Stimulated activated CD4-positive, alpha-beta T cell treated with anti-CD3 and anti-CD28 coated beads, Interleukin-1b, Interleukin-23, amount 100 ng/mL, for 24 hours (primary cell): ENCODE measurements at regions not wholly inside any gene's neighbourhood (a gene's known extent, or its start where the extent isn't known, plus 50 kb on each side); places are given as distances from the start of the nearest gene placed in this dataset.
"Not testable (repeated sequence)": the region's sequence is repeated elsewhere in the genome, so short reads cannot be mapped to it uniquely, and the experiment has no call there.

Experiments used
- DNase-seq, 4 experiments: peaks; one replicate each; pipeline ENCODE4 v3.0.0-alpha.2; 2020; ENCODE audit warnings: low read depth in 4 of 4, low spot score in 1 of 4

DNA sequence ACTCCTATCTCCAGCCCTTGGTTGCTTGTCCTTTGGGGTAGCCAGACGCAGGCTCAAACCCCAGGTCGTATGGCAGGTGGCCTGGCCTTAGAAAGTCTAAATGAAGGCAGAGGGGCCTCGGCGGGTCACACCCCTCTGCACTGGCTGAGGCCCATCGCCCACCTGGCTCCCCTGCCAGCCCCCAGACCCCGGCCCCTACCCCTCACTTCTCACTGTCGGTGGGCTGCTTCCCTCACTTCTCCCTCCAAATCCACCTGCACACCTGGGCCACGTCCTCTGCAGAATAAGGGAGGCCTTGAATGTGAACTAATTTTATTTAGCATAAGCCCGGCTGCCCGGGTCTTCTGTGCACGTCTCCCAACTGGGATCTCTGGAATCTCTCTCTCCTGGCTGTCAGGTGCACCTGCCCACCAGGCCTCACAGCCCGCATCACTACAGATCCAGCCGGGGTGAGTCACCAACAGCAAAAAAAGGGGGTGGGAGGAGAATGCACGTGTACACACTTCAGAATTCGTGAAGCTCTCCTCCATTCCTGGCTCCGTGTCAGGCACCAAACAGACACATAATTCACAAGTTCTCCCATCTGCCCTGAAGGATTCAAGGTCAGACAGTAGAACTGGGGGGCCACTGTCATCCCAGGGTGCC lies 107.5 kb upstream of the SIM2 start:
- no peak for DNase-seq

- no peak for DNase-seq
Measured at GRCh38 chr21:36596174-36596573, 102.7 kb upstream of the SIM2 start.

GRCh38 chr21:36601362-36601761 lies 97.6 kb upstream of the SIM2 start:
- DNase-seq, result no peak

DNA sequence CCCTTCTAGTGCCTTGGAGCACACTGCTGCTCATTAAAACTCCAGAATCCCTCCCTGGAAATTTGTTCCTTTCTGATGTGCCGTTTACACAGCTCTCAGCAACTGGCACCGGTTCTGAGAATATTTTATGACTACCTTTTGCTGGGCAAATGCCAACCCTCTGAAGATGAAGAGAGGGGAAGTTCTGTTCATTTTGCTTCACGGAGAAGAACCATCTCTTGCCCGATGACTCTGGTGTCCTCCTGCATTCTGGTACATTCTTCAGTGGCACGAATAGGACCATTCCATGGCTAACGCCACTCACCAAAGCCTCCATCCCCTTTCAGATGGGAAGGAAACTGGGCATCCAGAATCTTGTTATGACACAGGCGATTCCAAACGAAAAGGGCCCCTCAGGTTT lies 96.2 kb upstream of the SIM2 start:
- no peak for DNase-seq

DNA sequence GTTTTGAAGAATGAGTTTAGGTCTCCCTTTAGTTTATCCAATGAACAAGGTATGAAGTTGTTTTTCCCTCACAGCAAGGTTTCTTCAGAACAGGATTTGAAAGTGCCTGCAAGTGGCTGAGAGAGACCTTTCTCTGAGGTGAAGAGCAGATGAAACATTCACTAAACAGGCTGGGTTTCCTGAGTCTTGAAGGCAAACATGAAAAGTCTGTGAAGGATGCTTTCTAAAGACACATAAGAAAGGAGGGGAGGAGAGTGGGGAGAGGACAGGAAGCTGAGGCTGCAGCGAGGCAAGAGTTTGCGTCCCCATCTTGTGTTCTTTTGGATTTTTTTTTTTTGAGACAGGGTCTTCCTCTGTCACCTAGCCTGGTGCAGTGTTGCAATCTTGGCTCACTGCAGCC lies 95.7 kb upstream of the SIM2 start:
- no peak for DNase-seq

DNA sequence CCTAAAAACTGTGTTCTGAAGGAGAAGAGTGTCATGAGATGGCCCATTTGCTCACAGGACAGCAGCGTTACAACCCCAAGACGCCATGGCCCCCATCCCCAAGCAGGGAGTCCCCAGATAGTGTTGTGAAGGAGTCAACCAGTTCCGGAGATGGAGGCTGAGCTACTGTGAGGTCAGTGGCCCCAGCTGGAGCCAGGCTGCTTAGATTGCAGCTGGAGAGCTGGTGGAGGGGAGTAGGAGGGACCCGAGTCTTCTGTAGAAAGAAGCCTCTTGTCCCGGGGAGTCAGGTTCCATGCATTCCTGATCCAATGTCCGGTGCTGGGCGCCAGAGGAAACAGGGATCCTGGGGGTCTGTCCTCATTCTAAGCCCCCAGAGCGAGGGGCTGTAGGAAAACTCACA lies 93.5 kb upstream of the SIM2 start:
- DNase-seq, result no peak

- no peak for DNase-seq
Measured at GRCh38 chr21:36606287-36606982, 92.5 kb upstream of the SIM2 start.

DNA sequence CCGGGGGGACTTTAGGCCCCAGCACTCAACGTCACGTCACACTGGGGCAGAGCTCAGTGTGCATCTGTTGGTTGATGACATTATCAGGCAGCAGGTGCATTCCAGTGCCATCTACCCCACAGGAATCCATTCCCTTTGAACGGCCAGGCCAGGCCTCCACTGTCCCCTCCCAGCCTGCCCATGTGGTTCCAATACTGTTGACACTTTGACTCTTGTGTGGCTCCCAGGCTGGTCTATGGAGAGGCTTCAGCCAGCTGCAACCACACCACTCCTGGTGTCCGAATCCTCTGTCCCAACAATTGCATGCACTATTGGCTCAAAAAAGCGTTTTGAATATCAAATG lies 92.0 kb upstream of the SIM2 start:
- no peak for DNase-seq

- no peak for DNase-seq
Measured at GRCh38 chr21:36608041-36608896, 90.6 kb upstream of the SIM2 start.

DNA sequence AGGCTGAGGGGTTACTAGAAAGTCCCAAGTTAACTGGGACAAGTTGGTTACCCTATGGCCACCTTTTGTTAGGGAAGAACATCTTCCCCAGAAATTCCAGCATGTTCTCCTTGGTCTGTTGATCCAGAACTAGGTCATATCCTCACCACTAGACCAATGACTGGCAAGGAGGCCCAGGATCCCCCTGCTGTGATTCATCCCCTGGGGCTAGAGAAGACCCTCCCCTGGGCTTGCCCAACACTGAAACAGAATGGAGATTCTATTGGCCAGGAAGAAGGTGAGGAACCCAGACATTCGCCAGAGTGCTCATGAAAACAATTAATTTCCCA lies 90.1 kb upstream of the SIM2 start:
- DNase-seq, result no peak

DNA sequence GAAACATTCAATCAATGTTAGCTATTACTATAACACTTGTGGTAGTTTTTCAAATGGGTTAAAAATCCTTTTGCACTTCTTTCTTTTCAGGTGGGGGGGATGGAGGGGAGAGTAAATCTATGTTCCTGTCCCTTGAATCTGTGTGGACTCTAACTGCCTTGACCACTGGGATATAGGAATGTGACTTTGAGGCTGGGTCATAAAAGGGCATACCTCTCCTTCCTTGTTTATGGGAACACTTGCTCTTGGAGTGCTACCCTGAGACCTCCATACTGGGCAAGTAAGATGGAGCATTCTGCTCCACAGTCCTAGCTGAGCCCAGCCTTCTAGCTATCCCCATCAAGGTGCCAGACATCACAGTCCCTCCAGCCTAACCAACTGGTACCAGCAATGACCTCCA lies 89.3 kb upstream of the SIM2 start:
- DNase-seq, result no peak

- DNase-seq, result no peak
Measured at GRCh38 chr21:36610201-36610600, 88.7 kb upstream of the SIM2 start.

DNA sequence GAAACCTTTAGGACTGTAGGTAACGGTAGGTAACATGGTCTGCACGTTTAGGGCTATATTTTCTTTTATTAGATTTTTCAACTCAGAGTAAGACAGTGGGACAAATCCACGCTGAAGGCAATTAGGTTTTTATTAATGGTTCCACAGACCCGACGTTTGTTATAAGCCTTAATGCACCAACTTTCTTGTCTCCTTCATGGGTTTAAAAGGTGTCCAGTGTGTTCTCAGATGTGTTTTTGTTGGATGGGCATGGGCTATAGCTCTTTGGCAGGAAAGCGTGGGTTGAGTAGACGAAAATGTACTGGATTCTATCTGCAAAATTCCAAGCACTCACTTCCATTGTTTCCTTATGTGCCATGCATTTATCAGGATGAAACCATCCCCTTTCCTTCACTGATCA lies 88.0 kb upstream of the SIM2 start:
- no peak for DNase-seq

- DNase-seq, result no peak
Measured at GRCh38 chr21:36611379-36611778, 87.5 kb upstream of the SIM2 start.

- DNase-seq, result no peak
Measured at GRCh38 chr21:36613059-36613458, 85.9 kb upstream of the SIM2 start.

DNA sequence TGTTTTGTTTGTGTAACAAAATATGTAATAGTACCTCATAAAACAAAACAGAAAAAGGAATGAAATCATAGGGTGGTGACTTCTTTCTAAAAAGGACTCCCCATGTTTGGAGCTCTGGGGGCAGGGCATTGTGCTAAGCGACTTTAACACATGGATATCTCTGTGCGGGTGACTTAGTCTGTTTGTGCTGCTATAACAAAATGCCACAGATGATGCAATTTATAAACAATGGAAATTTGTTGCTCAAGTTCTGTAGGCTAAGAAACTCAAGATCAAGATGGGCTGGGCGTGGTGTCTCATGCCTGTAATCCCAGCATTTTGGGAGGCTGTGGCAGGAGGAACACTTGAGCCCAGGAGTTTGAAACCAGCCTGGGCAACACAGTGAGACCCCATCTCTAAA lies 85.4 kb upstream of the SIM2 start:
- DNase-seq, result no peak

GRCh38 chr21:36615274-36615964 lies 83.5 kb upstream of the SIM2 start:
- DNase-seq, result no peak

DNA sequence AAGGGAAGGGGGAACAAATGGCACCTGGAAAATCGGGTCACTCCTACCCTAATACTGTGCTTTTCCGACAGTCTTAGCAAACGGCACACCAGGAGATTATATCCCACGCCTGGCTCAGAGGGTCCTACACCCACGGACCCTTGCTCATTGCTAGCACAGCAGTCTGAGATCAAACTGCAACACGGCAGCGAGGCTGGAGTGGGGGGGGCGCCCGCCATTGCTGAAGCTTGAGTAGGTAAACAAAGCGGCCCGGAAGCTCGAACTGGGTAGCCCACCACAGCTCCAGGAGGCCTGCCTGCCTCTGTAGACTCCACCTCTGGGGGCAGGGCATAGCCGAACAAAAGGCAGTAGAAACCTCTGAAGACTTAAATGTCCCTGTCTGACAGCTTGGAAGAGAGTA lies 82.1 kb upstream of the SIM2 start:
- DNase-seq, result not testable (repeated sequence)

DNA sequence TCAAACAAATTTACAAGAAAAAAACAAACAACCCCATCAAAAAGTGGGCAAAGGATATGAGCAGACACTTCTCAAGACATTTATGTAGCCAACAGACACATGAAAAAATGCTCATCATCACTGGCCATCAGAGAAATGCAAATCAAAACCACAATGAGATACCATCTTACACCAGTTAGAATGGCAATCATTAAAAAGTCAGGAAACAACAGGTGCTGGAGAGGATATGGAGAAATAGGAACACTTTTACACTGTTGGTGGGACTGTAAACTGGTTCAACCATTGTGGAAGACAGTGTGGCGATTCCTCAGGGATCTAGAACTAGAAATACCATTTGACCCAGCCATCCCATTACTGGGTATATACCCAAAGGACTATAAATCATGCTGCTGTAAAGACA lies 77.1 kb upstream of the SIM2 start:
- not testable (repeated sequence) for DNase-seq

DNA sequence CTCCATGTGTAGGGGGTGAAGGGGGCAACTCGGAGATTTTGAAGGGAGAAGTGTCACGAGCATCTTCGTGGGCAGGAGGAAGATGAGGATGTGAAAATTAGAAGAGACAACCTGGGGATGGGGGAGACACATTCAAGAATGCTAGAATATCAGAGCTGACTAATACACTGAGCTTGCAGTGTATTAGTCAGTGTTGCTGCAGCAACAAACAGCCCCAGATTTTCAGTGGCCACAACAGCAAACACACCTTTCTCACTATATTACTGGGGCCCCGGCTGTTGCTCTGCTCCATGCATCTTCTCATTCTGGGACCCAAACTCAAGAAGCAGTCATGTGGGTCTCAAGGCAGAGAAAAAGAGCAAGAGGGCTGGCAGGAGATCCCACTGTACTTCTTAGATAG lies 74.8 kb upstream of the SIM2 start:
- DNase-seq, result no peak

DNA sequence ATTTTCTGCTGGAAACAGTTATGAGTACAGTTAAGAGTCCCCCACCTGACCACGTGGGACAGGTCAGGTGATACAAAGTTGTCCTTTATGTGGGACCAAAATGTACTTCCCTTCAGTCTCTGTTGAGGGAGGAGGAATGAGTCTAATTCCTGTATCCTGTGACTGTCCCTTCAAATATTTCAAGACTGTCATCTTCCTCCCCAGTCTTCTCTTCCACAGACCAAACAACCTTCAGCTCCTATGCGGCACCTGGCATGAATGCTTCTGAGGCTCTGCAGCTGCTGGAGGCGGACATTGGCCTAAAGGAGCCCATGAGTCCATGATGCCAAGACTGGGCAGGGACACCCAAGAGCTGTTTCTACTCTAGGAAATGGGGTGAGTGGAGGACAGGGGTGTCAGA lies 72.1 kb upstream of the SIM2 start:
- DNase-seq, result no peak

GRCh38 chr21:36627242-36627641 lies 71.7 kb upstream of the SIM2 start:
- DNase-seq, result no peak
